KBM-7 (cell line): ENCODE measurements at regions not wholly inside any gene's neighbourhood (a gene's known extent, or its start where the extent isn't known, plus 50 kb on each side); places are given as distances from the start of the nearest gene placed in this dataset.
A peak's percentile ranks its signal among the peaks of the same experiment; 100 is the strongest.

Experiments
- DNase-seq: peaks from one replicate; pipeline ENCODE4 v3.0.0-alpha.2; 2015
- in situ Hi-C: fragments of 300-500 bp; cut with MboI; formaldehyde crosslinking; loops from 2 replicates; pipeline ENCODE4 v1.14.3; 2020; ENCODE audit warnings: low sequenced_read_pairs, low pct_unique_long_range_greater_than_20kb, mixed read lengths

DNA sequence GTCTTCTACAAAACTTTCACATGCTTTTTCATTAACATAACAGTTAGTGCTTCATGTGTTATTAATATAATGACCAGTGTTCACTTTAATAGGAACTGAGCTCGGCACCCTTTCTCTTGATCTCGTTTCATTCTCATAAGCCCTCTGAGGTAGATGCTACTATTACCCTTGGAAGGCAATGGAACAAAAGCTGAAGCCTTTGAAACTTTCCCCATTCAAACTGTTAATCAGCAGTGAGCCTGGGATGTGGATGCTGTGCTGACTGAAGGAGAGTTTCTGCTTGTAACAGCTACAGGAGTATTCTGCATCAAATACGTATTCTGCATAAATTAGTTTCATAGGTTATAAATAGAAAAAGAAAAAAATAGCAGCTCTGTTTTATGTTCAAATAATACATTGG, 904.0 kb upstream of the CDH2 start:
- in situ Hi-C loops = no loop called here
- no peak for DNase-seq

DNA sequence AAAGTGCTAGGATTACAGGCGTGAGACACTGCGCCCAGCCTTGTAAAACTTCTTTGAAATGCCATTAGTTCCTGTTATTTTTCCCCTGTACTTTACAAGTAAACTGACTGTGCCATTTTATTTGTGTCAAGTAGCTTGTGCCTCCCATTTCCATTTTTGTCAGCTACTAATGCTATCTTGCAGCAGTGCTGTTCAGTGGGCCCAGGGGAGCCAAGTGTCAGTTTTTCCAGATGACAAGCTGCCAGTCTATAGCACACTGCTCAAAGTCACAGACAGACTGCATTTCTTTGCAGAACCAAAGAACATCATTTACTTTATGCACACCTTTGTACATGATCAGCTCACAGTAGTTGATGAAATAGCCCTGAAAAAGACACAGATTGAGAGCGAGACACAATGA, 901.3 kb upstream of the CDH2 start:
- no peak for DNase-seq
- in situ Hi-C loops = no loop called here

DNA sequence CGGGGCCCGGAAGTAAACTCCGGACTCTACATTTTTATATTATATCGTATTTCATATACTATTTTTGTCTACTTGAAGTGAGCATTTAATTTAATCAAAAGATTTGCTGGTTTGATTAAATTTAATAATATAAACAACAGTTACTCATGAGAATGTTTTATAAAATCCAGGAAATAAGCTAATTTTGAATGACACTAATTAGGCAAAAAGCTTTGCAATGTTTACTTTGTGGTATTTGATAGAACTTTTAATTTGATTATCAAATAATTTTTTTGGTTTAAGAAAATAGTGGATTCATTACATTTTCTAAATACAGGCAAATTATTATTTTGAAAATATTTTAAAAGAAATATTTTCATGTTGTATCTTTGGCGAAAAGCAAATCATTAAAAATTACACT, 900.4 kb upstream of the CDH2 start:
- DNase-seq = no peak
- in situ Hi-C loops = no loop called here

DNA sequence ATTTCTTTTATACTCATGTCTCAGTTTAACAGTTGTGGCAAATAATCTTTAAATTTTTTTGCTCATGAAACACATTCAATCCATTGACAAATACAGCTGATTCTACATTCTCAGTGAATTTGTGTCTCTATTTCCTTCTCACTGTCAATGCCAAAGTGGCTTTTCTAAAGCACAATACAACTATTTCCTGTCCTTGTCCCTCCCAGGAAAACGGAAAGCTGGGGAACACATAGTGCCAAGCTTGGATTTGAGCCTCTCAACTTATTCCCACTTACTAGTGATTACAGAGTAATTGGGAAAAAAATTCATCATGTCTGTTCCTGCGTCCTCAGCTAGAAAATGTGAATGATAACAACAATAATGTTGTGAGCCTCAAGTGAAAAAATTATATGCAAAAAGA, 899.7 kb upstream of the CDH2 start:
- no peak for DNase-seq
- in situ Hi-C loops = no loop called here

DNA sequence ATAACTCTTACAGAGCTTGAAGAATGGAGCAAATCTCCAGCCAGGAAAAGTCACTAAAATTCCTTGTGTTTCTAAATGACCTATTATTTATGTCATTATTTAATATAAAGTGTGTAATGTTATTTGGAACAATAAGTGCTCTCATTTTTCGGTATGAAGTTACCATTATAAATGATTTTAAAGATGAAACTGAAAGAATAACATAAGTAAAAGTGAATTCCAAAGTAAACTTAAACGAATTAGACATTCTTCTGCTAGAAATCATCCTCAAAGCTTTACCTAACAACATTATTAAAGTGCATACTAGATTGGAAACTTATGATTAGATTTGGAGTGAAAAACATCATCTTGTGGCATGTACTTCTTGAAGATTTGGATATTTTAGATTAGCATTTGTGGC, 897.2 kb upstream of the CDH2 start:
- in situ Hi-C loops = no loop called here
- no peak for DNase-seq

DNA sequence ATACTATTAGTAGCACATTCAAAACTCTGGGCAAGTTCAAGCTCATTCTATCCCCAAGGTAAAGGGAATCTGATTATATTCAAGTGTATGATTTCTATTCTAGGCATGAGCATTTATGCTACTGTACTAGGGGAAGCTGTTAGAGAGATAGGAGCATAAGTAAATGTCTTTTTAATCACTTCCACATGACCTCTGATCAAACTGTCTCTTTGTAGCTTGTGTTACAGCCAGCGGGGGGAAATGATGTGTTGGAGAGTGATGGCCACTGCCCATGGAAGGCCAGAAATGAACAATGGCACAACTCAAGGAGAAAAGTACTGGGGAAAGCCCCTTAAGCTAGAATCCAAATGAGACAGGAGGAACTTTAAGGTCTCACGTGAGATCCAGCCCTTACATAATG, 894.9 kb upstream of the CDH2 start:
- in situ Hi-C loops = no loop called here
- DNase-seq = no peak

DNA sequence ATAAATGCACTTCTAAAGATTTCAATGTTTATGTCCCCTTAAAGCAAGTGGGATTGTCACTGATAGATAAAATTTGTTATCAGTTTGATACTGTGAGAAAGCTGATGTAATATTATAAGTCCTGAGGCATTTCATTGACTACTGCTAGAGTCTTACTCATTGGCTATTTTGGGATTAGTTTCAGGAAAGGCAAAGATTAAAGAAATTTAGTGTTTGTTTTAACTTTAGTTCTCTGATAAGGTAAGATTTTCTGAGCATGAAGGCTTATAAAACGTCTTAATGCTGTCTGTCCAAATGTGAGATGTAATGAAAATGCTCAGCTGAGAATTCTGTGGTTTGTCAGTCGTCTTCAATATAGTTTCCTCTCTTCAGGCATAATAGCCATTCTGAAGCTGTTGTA, 886.4 kb upstream of the CDH2 start:
- in situ Hi-C loops = no loop called here

DNA sequence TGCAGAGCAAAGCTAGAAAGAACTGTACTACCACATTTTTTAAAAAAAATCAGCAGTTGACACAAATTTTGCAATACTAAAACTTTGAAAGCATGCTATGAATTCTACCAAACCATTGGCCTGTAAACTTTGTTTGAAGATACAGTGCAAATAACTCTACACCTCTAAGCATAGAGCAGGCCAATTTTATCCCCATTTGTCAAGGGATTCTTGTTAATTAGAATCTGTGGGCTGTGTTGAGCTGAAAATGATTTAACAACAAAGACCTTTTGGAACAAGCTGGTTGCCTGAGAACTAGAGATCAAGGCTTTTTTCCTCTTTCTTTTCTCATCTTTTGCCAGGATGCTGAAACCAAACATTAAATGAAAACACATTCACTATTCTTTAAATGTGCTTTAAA, 886.0 kb upstream of the CDH2 start:
- in situ Hi-C loops = no loop called here
- DNase-seq = no peak

More for the DNA sequence above, 886.4 kb upstream of the CDH2 start:
- DNase-seq = no peak

DNA sequence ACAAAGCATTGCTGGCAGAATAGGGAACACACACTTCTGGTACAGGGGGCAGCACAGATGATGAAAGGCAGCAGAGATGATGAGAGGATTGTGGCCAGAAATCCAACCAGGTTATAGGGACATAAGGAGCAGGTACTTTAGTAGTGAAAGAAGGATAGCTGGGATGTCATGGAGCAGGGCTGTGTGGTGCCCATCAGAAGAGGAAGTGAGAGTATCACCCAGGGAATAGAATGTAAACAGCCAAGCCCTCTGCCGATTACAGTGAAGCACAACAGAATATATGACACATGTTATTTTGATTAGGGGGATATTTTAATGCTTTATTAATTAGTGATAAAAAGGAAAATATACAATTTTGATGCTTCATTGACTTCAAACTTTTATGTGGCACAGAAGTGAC, 883.4 kb upstream of the CDH2 start:
- DNase-seq = peak; percentile 0
- in situ Hi-C loops = no loop called here

DNA sequence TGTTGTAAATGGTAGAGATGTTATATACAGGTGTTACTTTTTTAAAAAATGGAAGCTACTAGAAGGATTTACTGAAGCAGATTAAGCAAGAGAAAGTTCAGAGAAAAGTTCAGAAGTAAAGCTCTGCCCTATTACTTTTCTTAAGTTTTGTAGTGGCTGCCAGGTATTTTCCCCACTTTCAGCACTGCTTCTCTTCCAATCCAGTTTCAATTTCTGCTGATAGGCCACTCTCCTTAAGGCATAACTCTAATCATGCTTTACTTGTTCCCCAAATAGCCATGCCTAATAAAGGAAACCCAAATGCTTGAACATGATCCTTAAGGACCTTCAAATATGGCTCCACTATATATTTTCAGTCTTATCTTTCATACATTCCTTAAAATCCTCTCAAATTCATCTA, 880.8 kb upstream of the CDH2 start:
- in situ Hi-C loops = no loop called here
- DNase-seq = no peak

DNA sequence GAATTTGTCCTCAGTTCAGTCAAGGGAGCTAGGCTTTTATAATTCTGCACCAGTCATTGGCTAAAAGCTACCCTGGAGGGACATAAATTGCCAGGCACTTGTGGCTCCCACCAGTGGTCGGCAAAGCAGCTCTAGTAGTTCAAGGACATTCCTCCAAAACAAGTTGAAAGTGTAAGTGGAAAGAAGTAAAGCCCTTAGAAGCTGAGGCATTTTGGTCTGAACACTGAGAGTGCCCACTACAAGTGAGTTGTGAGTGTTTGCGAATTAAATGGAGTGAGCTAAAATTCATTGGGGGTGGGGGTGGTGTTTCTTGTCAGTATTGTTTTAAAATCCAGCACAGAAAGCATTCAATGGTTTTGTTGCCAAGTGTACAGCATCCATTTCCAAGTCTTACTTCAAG, 879.9 kb upstream of the CDH2 start:
- in situ Hi-C loops = no loop called here
- DNase-seq = no peak

DNA sequence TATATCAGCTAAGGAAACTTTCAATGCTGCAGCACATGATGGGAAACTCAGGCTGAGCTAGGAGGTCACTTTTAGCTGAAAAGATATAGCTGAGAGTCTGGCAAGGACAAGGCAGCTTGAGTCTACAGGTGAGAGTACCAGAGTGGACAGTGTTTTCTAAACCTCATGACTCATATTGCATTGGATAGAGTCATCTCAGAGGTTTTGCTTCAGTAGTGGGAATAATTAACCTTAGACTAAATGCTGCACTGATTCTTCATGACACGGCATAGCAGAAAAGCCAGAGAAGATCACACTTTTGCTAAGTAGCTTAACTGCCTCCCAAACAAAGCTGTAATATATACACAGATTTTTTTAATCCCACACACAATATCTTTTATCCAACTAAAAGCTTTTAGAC, 865.0 kb upstream of the CDH2 start:
- no peak for DNase-seq
- in situ Hi-C loops = no loop called here

DNA sequence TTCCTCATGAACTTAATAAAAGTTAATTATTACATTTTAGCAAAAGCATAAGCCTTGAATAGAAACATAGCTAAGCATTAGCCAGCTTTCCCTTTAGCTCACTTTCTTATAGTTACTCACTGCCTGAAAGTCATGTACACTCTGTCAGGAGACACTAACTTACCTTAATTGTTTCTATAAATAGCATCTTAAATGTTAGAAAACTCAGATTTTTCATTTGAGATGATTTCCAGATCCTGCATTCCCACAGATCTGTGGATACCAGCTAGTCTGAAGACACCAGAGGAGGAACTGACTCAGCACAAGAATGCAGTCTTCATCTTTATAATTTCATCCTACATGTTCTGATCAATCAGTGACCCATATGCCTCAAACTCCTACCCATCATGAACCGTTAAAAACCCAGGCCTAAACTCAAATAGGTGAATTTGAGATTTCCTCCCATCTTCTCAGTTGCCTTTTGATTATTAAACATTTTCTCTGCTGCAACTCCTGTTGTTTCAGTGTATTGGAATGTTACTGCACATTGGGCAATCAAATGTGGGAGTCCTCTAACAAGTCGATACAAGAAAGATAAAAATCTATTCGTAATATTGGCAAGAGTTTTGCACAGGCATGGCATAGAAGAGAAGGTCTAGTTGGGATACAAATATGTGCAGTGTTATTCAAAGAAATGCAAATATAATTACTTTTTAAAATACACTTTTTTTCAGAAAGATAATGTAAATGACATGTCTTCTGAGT, 857.4 kb upstream of the CDH2 start:
- in situ Hi-C loops = no loop called here
- DNase-seq = no peak

DNA sequence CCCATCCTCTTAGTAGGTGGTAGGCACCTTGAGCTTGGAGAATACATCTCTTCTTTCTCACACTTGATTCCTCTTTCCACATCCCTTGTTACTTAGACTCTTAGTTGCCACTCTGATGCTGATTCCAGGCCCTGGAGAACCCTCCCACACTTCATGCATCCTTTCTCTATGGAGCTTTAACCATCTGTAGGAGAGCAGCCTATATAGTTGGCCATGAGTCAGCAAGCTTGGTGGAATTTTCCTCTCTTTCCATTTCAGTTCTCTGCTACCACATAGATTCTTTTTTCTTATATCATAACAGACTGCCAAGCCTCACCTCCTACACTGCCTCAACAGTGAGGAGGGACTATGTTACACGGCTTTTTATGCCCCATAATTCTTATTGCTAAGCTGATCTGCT, 851.6 kb upstream of the CDH2 start:
- in situ Hi-C loops = no loop called here

DNA sequence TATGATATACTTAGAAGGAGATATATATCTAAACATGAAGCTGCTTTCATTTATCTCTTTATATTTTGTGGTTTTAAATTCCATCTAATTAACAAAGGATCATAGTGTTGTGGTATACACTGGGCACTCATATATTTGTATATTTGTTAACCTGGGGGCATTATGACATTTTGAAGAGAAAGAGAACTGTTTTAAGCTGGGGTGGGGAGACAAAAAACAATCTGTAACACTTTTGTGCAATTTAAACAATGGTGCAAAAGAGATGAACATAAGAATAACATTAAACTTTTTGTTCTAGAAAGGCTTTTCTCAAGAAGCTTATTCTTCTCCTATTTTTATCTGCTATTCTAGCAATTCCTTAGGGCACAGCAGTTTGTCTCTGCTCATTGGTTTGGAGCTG, 842.0 kb upstream of the CDH2 start:
- no peak for DNase-seq
- in situ Hi-C loops = no loop called here

More for the DNA sequence above, 851.6 kb upstream of the CDH2 start:
- DNase-seq = no peak

DNA sequence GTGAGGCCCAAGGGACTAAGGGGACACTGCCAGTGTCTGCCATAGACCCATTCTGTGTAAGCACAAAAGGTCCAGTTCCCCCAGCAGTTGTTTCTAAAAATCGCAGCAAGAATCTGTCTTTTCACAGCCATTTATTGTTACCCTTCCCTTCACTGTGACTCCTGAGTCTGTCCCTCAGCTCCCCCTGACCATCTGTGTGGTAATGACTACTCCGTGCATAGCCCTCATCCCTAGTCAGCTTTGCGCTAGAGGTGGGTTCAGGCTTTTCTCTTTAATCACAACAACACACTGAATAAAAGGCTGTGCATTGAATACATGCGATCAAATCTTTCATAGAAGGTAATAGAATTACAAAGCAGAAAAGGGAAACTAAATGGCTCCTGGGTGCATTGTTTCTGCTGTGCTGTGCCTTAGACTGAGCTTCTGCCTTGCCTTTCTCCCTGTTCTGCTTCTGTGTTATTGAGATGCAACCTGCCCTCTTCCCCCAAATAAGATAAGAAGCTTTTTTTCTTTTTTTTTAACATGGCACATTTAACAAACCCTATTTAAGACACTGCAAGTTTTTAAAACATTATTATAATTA, 836.0 kb upstream of the CDH2 start:
- in situ Hi-C loops = no loop called here
- DNase-seq = no peak

DNA sequence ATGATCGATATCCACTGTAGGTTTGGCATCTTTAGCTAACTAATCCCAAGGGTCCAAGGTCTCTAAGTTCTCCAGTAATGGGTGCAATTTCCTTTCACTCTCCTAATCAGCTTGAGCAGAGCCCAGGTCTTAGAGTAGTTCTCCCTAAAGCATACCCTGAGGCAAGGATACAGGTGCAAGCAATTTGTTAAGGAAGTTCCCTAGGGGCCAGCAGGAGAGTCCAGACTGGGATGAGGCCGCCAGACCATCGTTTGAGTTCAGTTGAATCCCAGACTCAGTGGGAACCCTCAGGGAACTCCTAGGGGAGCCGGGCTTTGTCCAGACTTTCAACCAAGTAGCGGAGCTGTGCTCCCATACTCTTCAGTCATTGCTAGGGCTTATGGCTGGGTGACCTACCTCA, 835.4 kb upstream of the CDH2 start:
- DNase-seq = no peak
- in situ Hi-C loops = no loop called here

DNA sequence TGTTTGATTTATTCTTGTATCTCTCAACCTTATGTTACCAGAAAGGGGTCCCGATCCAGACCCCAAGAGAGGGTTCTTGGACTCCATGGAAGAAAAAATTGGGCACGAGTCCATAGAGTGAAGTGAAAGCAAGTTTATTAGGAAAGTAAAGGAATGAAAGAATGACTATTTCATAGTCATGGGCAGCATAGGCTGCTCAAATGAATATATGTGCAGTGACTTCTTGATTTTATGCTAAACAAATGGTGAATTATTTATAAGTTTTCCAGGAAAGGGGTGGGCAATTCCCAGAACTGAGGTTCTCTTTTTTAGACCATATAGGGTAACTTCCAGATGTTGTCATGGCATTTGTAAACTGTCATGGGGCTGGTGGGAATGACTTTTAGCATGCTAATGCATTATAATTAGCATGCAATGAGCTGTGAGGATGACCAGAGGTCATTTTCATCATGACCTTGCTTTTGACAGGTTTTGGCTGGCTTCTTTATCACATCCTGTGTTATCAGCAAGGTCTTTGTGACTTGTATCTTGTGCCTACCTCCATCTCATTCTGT, 832.4 kb upstream of the CDH2 start:
- DNase-seq = no peak

DNA sequence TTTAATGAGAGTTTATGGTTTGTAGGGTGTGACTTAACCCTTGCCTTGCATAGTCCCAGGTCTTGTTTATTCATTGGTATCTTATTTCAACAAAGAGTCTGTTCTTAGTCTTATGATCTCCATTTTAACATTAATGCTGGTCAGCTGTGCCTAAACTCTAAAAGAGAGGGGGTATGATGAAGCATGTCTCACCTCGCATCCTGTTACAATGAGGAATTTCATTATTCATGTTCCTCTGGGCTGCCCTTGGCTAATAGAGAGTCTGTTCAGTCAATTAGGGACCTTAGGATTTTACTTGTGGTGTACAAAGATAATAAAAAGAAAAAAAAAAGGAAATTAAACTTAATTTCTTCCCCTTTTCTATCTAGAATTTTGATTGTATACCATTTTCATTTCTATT, 831.9 kb upstream of the CDH2 start:
- in situ Hi-C loops = no loop called here

More for the DNA sequence above, 832.4 kb upstream of the CDH2 start:
- in situ Hi-C loops = no loop called here

DNA sequence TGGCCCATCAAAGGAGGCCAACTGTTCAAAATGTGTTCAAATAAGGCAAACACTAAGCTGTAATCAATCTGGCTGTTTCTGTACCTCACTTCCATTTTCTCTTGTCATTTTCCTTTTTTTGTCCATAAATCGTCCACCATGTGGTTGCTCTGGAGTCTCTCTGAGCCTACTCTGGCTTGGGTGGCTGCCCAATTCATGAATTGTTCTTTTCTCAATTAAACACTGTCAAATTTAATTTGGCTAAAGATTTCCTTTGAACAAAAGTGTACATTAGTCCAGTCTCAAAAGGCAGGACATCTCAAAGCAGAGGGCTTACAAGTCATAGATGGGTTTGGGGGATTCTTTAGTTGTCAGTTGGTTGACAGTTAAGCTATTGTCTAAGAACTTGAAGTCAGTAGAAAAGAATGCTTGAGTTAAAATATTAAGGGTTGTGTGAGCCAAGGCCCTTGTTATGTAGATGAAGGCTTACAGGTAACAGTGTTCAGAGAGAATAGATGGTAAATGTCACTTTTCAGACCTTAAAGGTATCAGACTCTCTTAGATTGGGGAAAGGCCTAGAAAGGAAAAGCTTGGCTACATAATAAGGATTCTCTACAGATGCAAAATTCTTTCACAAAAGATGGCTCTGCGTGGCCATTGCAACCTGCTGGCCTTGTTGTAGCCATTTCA, 831.2 kb upstream of the CDH2 start:
- in situ Hi-C loops = no loop called here
- DNase-seq = no peak

More for the DNA sequence above, 831.9 kb upstream of the CDH2 start:
- DNase-seq = no peak
